ENCODE measurements at regions not wholly inside any gene's neighbourhood (a gene's known extent, or its start where the extent isn't known, plus 50 kb on each side); places are given as distances from the start of the nearest gene placed in this dataset.
A peak's percentile ranks its signal among the peaks of the same experiment; 100 is the strongest.

GRCh38 chr2:207308519-207309224, 142.9 kb upstream of the KLF7 start:
- Histone ChIP-seq H3K4me1 (ENCODE audit: control insufficient read depth, insufficient read depth, low read depth, low read length) (no peaks in the 10 kb centered on the region), H4K91ac (ENCODE audit: low read length) (no peak overlapping the region), H3K27me3 (ENCODE audit: control insufficient read depth in 1 of 2, insufficient read depth in 1 of 2, low read length in 2 of 2) (no peaks in the 10 kb centered on the region), H2BK5ac (ENCODE audit: low read depth, low read length, poor library complexity, severe bottlenecking) (no peak overlapping the region), H3K27ac (ENCODE audit: low read length, poor library complexity, severe bottlenecking) (no peak overlapping the region), H3K4ac (ENCODE audit: low read depth in 1 of 2, low read length in 2 of 2) (no peak overlapping the region), H2AFZ (ENCODE audit: low read depth, low read length) (no peak overlapping the region), H3K18ac (ENCODE audit: low read depth in 1 of 2, low read length in 2 of 2) (no peak overlapping the region), H2BK120ac (ENCODE audit: low read depth, low read length) (no peak overlapping the region), H3K23ac (ENCODE audit: low read length in 2 of 2) (no peak overlapping the region), H3K36me3 (ENCODE audit: control insufficient read depth in 1 of 2, insufficient read depth in 2 of 2, low read depth in 1 of 2, low read length in 2 of 2) (no peaks in the 10 kb centered on the region), H2BK12ac (ENCODE audit: low read length in 2 of 2) (peak overlapping the region in 1 of 2 experiments; percentile 68), H2AK5ac (ENCODE audit: low read length, severe bottlenecking) (no peak overlapping the region), H3K9ac (ENCODE audit: low read length) (no peak overlapping the region), H3K4me2 (ENCODE audit: low read length, poor library complexity, severe bottlenecking) (no peak overlapping the region), H3K4me3 (ENCODE audit: insufficient read depth in 1 of 2, low read depth in 1 of 2, low read length in 2 of 2) (no peak overlapping the region), H3K14ac (ENCODE audit: low read length in 2 of 2) (no peak overlapping the region), H3K9me3 (ENCODE audit: control insufficient read depth, low read length) (no peaks in the 10 kb centered on the region), H3K79me1 (replicated peaks; ENCODE audit: low read length, poor library complexity, severe bottlenecking) (no peaks in the 10 kb centered on the region), H4K8ac (ENCODE audit: low read length) (no peak overlapping the region), H2BK15ac (ENCODE audit: low read depth, poor library complexity, severe bottlenecking) (no peak overlapping the region)
- WGBS: 93% methylated on average over 3 of the region's 3 CpGs
- DNase-seq: no peak

- Histone ChIP-seq H3K18ac (ENCODE audit: low read depth in 1 of 2, low read length in 2 of 2) (peak overlapping the region; percentile 38 to 97), H4K91ac (ENCODE audit: low read length) (peak overlapping the region; percentile 84), H3K4ac (ENCODE audit: low read depth in 1 of 2, low read length in 2 of 2) (peak overlapping the region in 1 of 2 experiments; percentile 78), H3K4me1 (ENCODE audit: control insufficient read depth, insufficient read depth, low read depth, low read length) (peaks cover 1% of the 10 kb centered on the region), H3K36me3 (ENCODE audit: control insufficient read depth in 1 of 2, insufficient read depth in 2 of 2, low read depth in 1 of 2, low read length in 2 of 2) (no peaks in the 10 kb centered on the region), H2BK15ac (ENCODE audit: low read depth, poor library complexity, severe bottlenecking) (no peak overlapping the region), H2BK120ac (ENCODE audit: low read depth, low read length) (peak overlapping the region; percentile 36), H3K23ac (ENCODE audit: low read length in 2 of 2) (no peak overlapping the region), H2AK5ac (ENCODE audit: low read length, severe bottlenecking) (no peak overlapping the region), H4K8ac (ENCODE audit: low read length) (no peak overlapping the region), H3K27me3 (ENCODE audit: control insufficient read depth in 1 of 2, insufficient read depth in 1 of 2, low read length in 2 of 2) (no peaks in the 10 kb centered on the region), H3K4me3 (ENCODE audit: insufficient read depth in 1 of 2, low read depth in 1 of 2, low read length in 2 of 2) (no peak overlapping the region), H3K9ac (ENCODE audit: low read length) (peak overlapping the region; percentile 76), H3K79me1 (replicated peaks; ENCODE audit: low read length, poor library complexity, severe bottlenecking) (no peaks in the 10 kb centered on the region), H2BK12ac (ENCODE audit: low read length in 2 of 2) (peak overlapping the region in 1 of 2 experiments; percentile 15), H3K4me2 (ENCODE audit: low read length, poor library complexity, severe bottlenecking) (no peak overlapping the region), H2AFZ (ENCODE audit: low read depth, low read length) (no peak overlapping the region), H3K14ac (ENCODE audit: low read length in 2 of 2) (no peak overlapping the region), H2BK5ac (ENCODE audit: low read depth, low read length, poor library complexity, severe bottlenecking) (no peak overlapping the region), H3K9me3 (ENCODE audit: control insufficient read depth, low read length) (no peaks in the 10 kb centered on the region), H3K27ac (ENCODE audit: low read length, poor library complexity, severe bottlenecking) (no peak overlapping the region)
- WGBS: 28% methylated on average over 4 of the region's 4 CpGs
- DNase-seq: peak; percentile 100
Measured at GRCh38 chr2:207311316-207312005, 145.7 kb upstream of the KLF7 start.

GRCh38 chr2:207312006-207312356, 146.2 kb upstream of the KLF7 start:
- Histone ChIP-seq H3K4me1 (ENCODE audit: control insufficient read depth, insufficient read depth, low read depth, low read length) (peaks cover 1% of the 10 kb centered on the region), H3K14ac (ENCODE audit: low read length in 2 of 2) (no peak overlapping the region), H3K79me1 (replicated peaks; ENCODE audit: low read length, poor library complexity, severe bottlenecking) (no peaks in the 10 kb centered on the region), H2BK15ac (ENCODE audit: low read depth, poor library complexity, severe bottlenecking) (no peak overlapping the region), H3K27me3 (ENCODE audit: control insufficient read depth in 1 of 2, insufficient read depth in 1 of 2, low read length in 2 of 2) (no peaks in the 10 kb centered on the region), H3K36me3 (ENCODE audit: control insufficient read depth in 1 of 2, insufficient read depth in 2 of 2, low read depth in 1 of 2, low read length in 2 of 2) (no peaks in the 10 kb centered on the region), H3K4me2 (ENCODE audit: low read length, poor library complexity, severe bottlenecking) (no peak overlapping the region), H2AFZ (ENCODE audit: low read depth, low read length) (no peak overlapping the region), H4K8ac (ENCODE audit: low read length) (peak overlapping the region; percentile 91), H3K4ac (ENCODE audit: low read depth in 1 of 2, low read length in 2 of 2) (peak overlapping the region in 1 of 2 experiments; percentile 78), H3K23ac (ENCODE audit: low read length in 2 of 2) (no peak overlapping the region), H3K4me3 (ENCODE audit: insufficient read depth in 1 of 2, low read depth in 1 of 2, low read length in 2 of 2) (no peak overlapping the region), H2BK12ac (ENCODE audit: low read length in 2 of 2) (peak overlapping the region; percentile 69 to 70), H3K9ac (ENCODE audit: low read length) (peak overlapping the region; percentile 76), H3K9me3 (ENCODE audit: control insufficient read depth, low read length) (no peaks in the 10 kb centered on the region), H3K18ac (ENCODE audit: low read depth in 1 of 2, low read length in 2 of 2) (peak overlapping the region; percentile 88 to 92), H2BK120ac (ENCODE audit: low read depth, low read length) (no peak overlapping the region), H2AK5ac (ENCODE audit: low read length, severe bottlenecking) (no peak overlapping the region), H3K27ac (ENCODE audit: low read length, poor library complexity, severe bottlenecking) (no peak overlapping the region), H2BK5ac (ENCODE audit: low read depth, low read length, poor library complexity, severe bottlenecking) (no peak overlapping the region), H4K91ac (ENCODE audit: low read length) (peak overlapping the region; percentile 84)
- DNase-seq: no peak

- H3K79me1 ChIP-seq (replicated peaks; ENCODE audit: low read length, poor library complexity, severe bottlenecking): no peaks in the 10 kb centered on the region
- DNase-seq: no peak
- WGBS: 75% methylated on average over 2 of the region's 2 CpGs
- no peak overlapping the region for H3K27ac ChIP-seq (ENCODE audit: low read length, poor library complexity, severe bottlenecking)
- H2BK15ac ChIP-seq (ENCODE audit: low read depth, poor library complexity, severe bottlenecking): no peak overlapping the region
- no peak overlapping the region for H2AFZ ChIP-seq (ENCODE audit: low read depth, low read length)
- no peak overlapping the region for H3K18ac ChIP-seq (ENCODE audit: low read depth in 1 of 2, low read length in 2 of 2)
- H3K4me2 ChIP-seq (ENCODE audit: low read length, poor library complexity, severe bottlenecking): no peak overlapping the region
- no peaks in the 10 kb centered on the region for H3K36me3 ChIP-seq (ENCODE audit: control insufficient read depth in 1 of 2, insufficient read depth in 2 of 2, low read depth in 1 of 2, low read length in 2 of 2)
- H3K9me3 ChIP-seq (ENCODE audit: control insufficient read depth, low read length): no peaks in the 10 kb centered on the region
- H2AK5ac ChIP-seq (ENCODE audit: low read length, severe bottlenecking): no peak overlapping the region
- peaks cover 1% of the 10 kb centered on the region for H3K4me1 ChIP-seq (ENCODE audit: control insufficient read depth, insufficient read depth, low read depth, low read length)
- H3K9ac ChIP-seq (ENCODE audit: low read length): no peak overlapping the region
- H3K4me3 ChIP-seq (ENCODE audit: insufficient read depth in 1 of 2, low read depth in 1 of 2, low read length in 2 of 2): no peak overlapping the region
- no peak overlapping the region for H3K23ac ChIP-seq (ENCODE audit: low read length in 2 of 2)
- H4K8ac ChIP-seq (ENCODE audit: low read length): no peak overlapping the region
- H3K27me3 ChIP-seq (ENCODE audit: control insufficient read depth in 1 of 2, insufficient read depth in 1 of 2, low read length in 2 of 2): no peaks in the 10 kb centered on the region
- no peak overlapping the region for H3K4ac ChIP-seq (ENCODE audit: low read depth in 1 of 2, low read length in 2 of 2)
- H3K14ac ChIP-seq (ENCODE audit: low read length in 2 of 2): no peak overlapping the region
- H4K91ac ChIP-seq (ENCODE audit: low read length): no peak overlapping the region
- H2BK12ac ChIP-seq (ENCODE audit: low read length in 2 of 2): no peak overlapping the region
- H2BK5ac ChIP-seq (ENCODE audit: low read depth, low read length, poor library complexity, severe bottlenecking): no peak overlapping the region
- no peak overlapping the region for H2BK120ac ChIP-seq (ENCODE audit: low read depth, low read length)
Measured at GRCh38 chr2:207313947-207314346, 148.2 kb upstream of the KLF7 start.

Measured in mesenchymal stem cell (in vitro differentiated cells and primary cell).